ENCODE measurements at regions not wholly inside any gene's neighbourhood (a gene's known extent, or its start where the extent isn't known, plus 50 kb on each side); places are given as distances from the start of the nearest gene placed in this dataset.

GRCh38 chr14:98462908-98463307 lies 809.1 kb downstream of the BCL11B start:
- Histone ChIP-seq H3K27me3 (ENCODE audit: control insufficient read depth, insufficient read depth, low read length) (no peaks in the 10 kb centered on the region), H2AFZ (replicated peaks; ENCODE audit: low read length, poor library complexity) (no peak overlapping the region), H2BK5ac (ENCODE audit: low read depth, low read length, poor library complexity, severe bottlenecking) (no peak overlapping the region), H2BK20ac (ENCODE audit: low read depth, low read length) (no peak overlapping the region), H3K9me1 (ENCODE audit: insufficient read depth, low read length) (no peaks in the 10 kb centered on the region), H3K56ac (ENCODE audit: extremely low read depth, insufficient read depth, low read length) (no peak overlapping the region), H4K5ac (ENCODE audit: low read depth, low read length) (no peak overlapping the region), H2BK120ac (ENCODE audit: low read depth, low read length) (no peak overlapping the region), H3K79me1 (ENCODE audit: low read depth in 1 of 2, low read length in 2 of 2) (no peaks in the 10 kb centered on the region), H3K14ac (replicated peaks; ENCODE audit: low read depth, low read length) (no peak overlapping the region), H3K27ac (ENCODE audit: insufficient read depth, low read length) (no peak overlapping the region), H3K4ac (ENCODE audit: low read depth, low read length) (no peak overlapping the region), H3K9me3 (ENCODE audit: control insufficient read depth, insufficient read depth, low read length) (peaks cover 23% of the 10 kb centered on the region), H3K36me3 (ENCODE audit: control insufficient read depth, insufficient read depth, low read length) (no peaks in the 10 kb centered on the region), H2BK15ac (ENCODE audit: low read depth, low read length) (no peak overlapping the region), H3K4me2 (ENCODE audit: low read depth, low read length) (no peak overlapping the region), H3K18ac (ENCODE audit: low read depth, low read length) (no peak overlapping the region), H2AK5ac (ENCODE audit: low read depth, low read length) (no peak overlapping the region), H2AK9ac (replicated peaks; ENCODE audit: low read depth, low read length, poor library complexity) (no peak overlapping the region), H4K20me1 (ENCODE audit: insufficient read depth, low read length) (no peaks in the 10 kb centered on the region), H4K8ac (ENCODE audit: low read depth in 2 of 2, low read length in 2 of 2) (no peak overlapping the region), H3K9ac (ENCODE audit: low read depth, low read length) (no peak overlapping the region), H3K4me3 (ENCODE audit: insufficient read depth, low read depth, low read length) (no peak overlapping the region), H3K23ac (ENCODE audit: low read depth, low read length) (no peak overlapping the region), H3K4me1 (ENCODE audit: control insufficient read depth, insufficient read depth, low read length) (no peaks in the 10 kb centered on the region), H4K91ac (ENCODE audit: insufficient read depth, low read depth, low read length) (no peak overlapping the region)
- WGBS, 2 experiments (ENCODE audit: extremely low coverage in 2 of 2, insufficient read length in 1 of 2) = no CpG with 5 or more reads among the region's 7 CpGs
- TF ChIP-seq, protein P1, sequence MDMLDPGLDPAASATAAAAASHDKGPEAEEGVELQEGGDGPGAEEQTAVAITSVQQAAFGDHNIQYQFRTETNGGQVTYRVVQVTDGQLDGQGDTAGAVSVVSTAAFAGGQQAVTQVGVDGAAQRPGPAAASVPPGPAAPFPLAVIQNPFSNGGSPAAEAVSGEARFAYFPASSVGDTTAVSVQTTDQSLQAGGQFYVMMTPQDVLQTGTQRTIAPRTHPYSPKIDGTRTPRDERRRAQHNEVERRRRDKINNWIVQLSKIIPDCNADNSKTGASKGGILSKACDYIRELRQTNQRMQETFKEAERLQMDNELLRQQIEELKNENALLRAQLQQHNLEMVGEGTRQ (IDR thresholded peaks at IDR 0.05; ENCODE audit: low read depth, low read length) = no peak
- TF ChIP-seq RFX5 (IDR thresholded peaks at IDR 0.05; ENCODE audit: low read depth, low read length) = no peak
- TF ChIP-seq RCOR1 (IDR thresholded peaks at IDR 0.05; ENCODE audit: insufficient replicate concordance, low read length) = no peak
- no peak for TF ChIP-seq SMC3 (IDR thresholded peaks at IDR 0.05; ENCODE audit: low read depth, low read length)
- TF ChIP-seq CEBPB (IDR thresholded peaks at IDR 0.05; ENCODE audit: low read depth, low read length) = peak; percentile 54
- intact Hi-C loops (cut with micrococcal nuclease) = no loop called here
- in situ Hi-C loops (cut with MboI; ENCODE audit: low sequenced_read_pairs) = no loop called here
- DNase-seq = no peak
- ChIA-PET CTCF (no interaction called here), POLR2A (ENCODE audit: unreplicated experiment) (no interaction called here)
- BruUV-seq (replicated peaks) = no TSS peak
- dilution Hi-C loops (cut with HindIII; ENCODE audit: low sequenced_read_pairs, unreplicated experiment) = no loop called here
- ATAC-seq (ENCODE audit: low read depth) = no peak

All from IMR-90 (cell line).